H1 (cell line): ENCODE measurements at regions not wholly inside any gene's neighbourhood (a gene's known extent, or its start where the extent isn't known, plus 50 kb on each side); places are given as distances from the start of the nearest gene placed in this dataset.

Experiments
- CTCF ChIA-PET: fragments of 300-600 bp; sonication (Branson Sonifier 250); formaldehyde crosslinking; loops from one replicate; lab custom pipeline; 2021; ENCODE audit not compliant: partially characterized antibody; lab: Charles Lee
- POLR2A ChIA-PET: fragments of 300-600 bp; sonication (Branson Sonifier 250); formaldehyde crosslinking; loops from one replicate; lab custom pipeline; 2021; ENCODE audit warnings: inconsistent platforms; ENCODE audit not compliant: partially characterized antibody; lab: Charles Lee
- DNase-seq, 2 experiments: peaks; one replicate each; pipeline versions ENCODE4 v3.0.0 to v3.0.0-alpha.2; 2010 to 2022; ENCODE audit warnings: low spot score in 2 of 2, low read depth in 1 of 2, mixed read lengths in 1 of 2
- FAIRE-seq: peaks from 2 replicates; lab custom pipeline; 2011; peaks lifted over from hg19 to GRCh38; lab: Jason Lieb, UNC
- H2AFZ ChIP-seq: 2 replicates; pipeline ENCODE4 v1.8.1; 2012; ENCODE audit warnings: low read length, inconsistent platforms
- H2AK5ac ChIP-seq: 2 replicates; pipeline ENCODE4 v1.6.1; 2013; ENCODE audit warnings: low read depth, low read length
- H2BK120ac ChIP-seq: replicated peaks from 2 replicates; pipeline ENCODE3; 2013; ENCODE audit warnings: low read depth, low read length, inconsistent platforms
- H2BK12ac ChIP-seq: 2 replicates; pipeline ENCODE4 v1.6.1; 2013; ENCODE audit warnings: low read depth, low read length
- H2BK15ac ChIP-seq: 2 replicates; pipeline ENCODE4 v1.6.1; 2013; ENCODE audit warnings: low read length
- H2BK20ac ChIP-seq: 2 replicates; pipeline ENCODE4 v1.6.1; 2013; ENCODE audit warnings: low read length
- H2BK5ac ChIP-seq: 2 replicates; pipeline ENCODE4 v1.6.1; 2013; ENCODE audit warnings: low read depth, low read length
- H3K14ac ChIP-seq: 2 replicates; pipeline ENCODE4 v1.6.1; 2013; ENCODE audit warnings: inconsistent platforms; ENCODE audit not compliant: insufficient read length
- H3K18ac ChIP-seq: 2 replicates; pipeline ENCODE4 v1.6.1; 2013; ENCODE audit warnings: low read length; ENCODE audit errors: extremely low read depth
- H3K23ac ChIP-seq: 2 replicates; pipeline ENCODE4 v1.6.1; 2013; ENCODE audit warnings: inconsistent platforms; ENCODE audit not compliant: insufficient read length
- H3K23me2 ChIP-seq: 2 replicates; pipeline ENCODE4 v1.6.1; 2013; ENCODE audit warnings: low read depth, low read length
- H3K27ac ChIP-seq: 2 replicates; pipeline ENCODE4 v1.6.1; 2011; ENCODE audit warnings: low read depth, low read length, inconsistent platforms
- H3K27me3 ChIP-seq, 4 experiments: replicated peaks in 1 of 4; 1 replicate in 1 of 4; 2 replicates in 3 of 4; pipeline versions ENCODE4 v1.6.1 to v1.8.1; 2011 to 2013; ENCODE audit warnings: low read length in 3 of 4, mild to moderate bottlenecking in 3 of 4, inconsistent platforms in 2 of 4, mixed read lengths in 2 of 4, moderate library complexity in 1 of 4; ENCODE audit not compliant: control insufficient read depth in 3 of 4, insufficient read depth in 3 of 4; ENCODE audit errors: extremely low read depth in 1 of 4
- H3K36me3 ChIP-seq, 4 experiments: 2 replicates each; pipeline versions ENCODE4 v1.6.1 to v1.8.1; 2011 to 2013; ENCODE audit warnings: mild to moderate bottlenecking in 4 of 4, low read length in 3 of 4, moderate library complexity in 2 of 4, control low read depth in 1 of 4, inconsistent platforms in 1 of 4; ENCODE audit not compliant: insufficient read depth in 4 of 4, control insufficient read depth in 2 of 4
- H3K4ac ChIP-seq: replicated peaks from 2 replicates; pipeline ENCODE3; 2013; ENCODE audit warnings: low read length, low read depth, mixed read lengths, inconsistent platforms; ENCODE audit not compliant: insufficient read length
- H3K4me1 ChIP-seq, 4 experiments: replicated peaks in 1 of 4; 1 replicate in 1 of 4; 2 replicates in 3 of 4; pipeline versions ENCODE4 v1.6.1 to v1.8.1; 2011 to 2013; ENCODE audit warnings: low read length in 3 of 4, inconsistent platforms in 2 of 4, mixed read lengths in 1 of 4; ENCODE audit not compliant: insufficient read depth in 4 of 4, control insufficient read depth in 3 of 4
- H3K4me2 ChIP-seq, 2 experiments: 2 replicates each; pipeline versions ENCODE4 v1.6.1 to v1.8.1; 2011 to 2013; ENCODE audit warnings: low read depth in 2 of 2, low read length in 2 of 2, control low read depth in 1 of 2, inconsistent platforms in 1 of 2, mild to moderate bottlenecking in 1 of 2; ENCODE audit not compliant: insufficient read depth in 1 of 2
- H3K4me3 ChIP-seq, 4 experiments: fragments of 200-600, 300-600 bp in 1 of 4; sonication (generic), shearing (Covaris generic), sonication (Bioruptor Twin) in 1 of 4; 2 replicates each; pipeline versions ENCODE4 v1.5.1 to v1.8.1; 2011 to 2016; ENCODE audit warnings: low read length in 4 of 4, low read depth in 3 of 4, control low read depth in 2 of 4, inconsistent platforms in 2 of 4, mild to moderate bottlenecking in 2 of 4, mixed read lengths in 1 of 4, moderate library complexity in 1 of 4; ENCODE audit not compliant: insufficient read depth in 2 of 4; ENCODE audit errors: extremely low read depth in 1 of 4
- H3K56ac ChIP-seq: replicated peaks from 2 replicates; pipeline ENCODE3; 2013; ENCODE audit warnings: low read depth, mild to moderate bottlenecking, mixed read lengths, low read length, inconsistent platforms; ENCODE audit not compliant: insufficient read length
- H3K79me1 ChIP-seq: 2 replicates; pipeline ENCODE4 v1.6.1; 2013; ENCODE audit warnings: low read depth, low read length, control low read depth
- H3K79me2 ChIP-seq, 2 experiments: 2 replicates each; pipeline versions ENCODE4 v1.6.1 to v1.8.1; 2012 to 2013; ENCODE audit warnings: low read length in 2 of 2, mild to moderate bottlenecking in 2 of 2, inconsistent platforms in 1 of 2; ENCODE audit not compliant: insufficient read depth in 2 of 2, control insufficient read depth in 1 of 2
- H3K9ac ChIP-seq, 4 experiments: replicated peaks in 1 of 4; 1 replicate in 1 of 4; 2 replicates in 3 of 4; pipeline versions ENCODE4 v1.6.1 to v1.8.1; 2011 to 2013; ENCODE audit warnings: low read depth in 3 of 4, low read length in 3 of 4, control low read depth in 2 of 4, mild to moderate bottlenecking in 2 of 4, moderate library complexity in 2 of 4, inconsistent platforms in 1 of 4; ENCODE audit errors: extremely low read depth in 1 of 4
- H3K9me3 ChIP-seq, 2 experiments: 2 replicates each; pipeline versions ENCODE4 v1.6.1 to v1.8.1; 2012 to 2013; ENCODE audit warnings: mild to moderate bottlenecking in 2 of 2, moderate library complexity in 2 of 2, control low read depth in 1 of 2, inconsistent platforms in 1 of 2, low read depth in 1 of 2, low read length in 1 of 2, mixed read lengths in 1 of 2; ENCODE audit not compliant: insufficient read depth in 2 of 2
- H4K20me1 ChIP-seq, 2 experiments: replicated peaks in 1 of 2; 2 replicates each; pipeline versions ENCODE3 to v1.8.1; 2011 to 2013; ENCODE audit warnings: inconsistent platforms in 2 of 2, low read length in 2 of 2, mild to moderate bottlenecking in 1 of 2; ENCODE audit not compliant: insufficient read depth in 2 of 2, control insufficient read depth in 1 of 2
- H4K5ac ChIP-seq: 2 replicates; pipeline ENCODE4 v1.6.1; 2013; ENCODE audit warnings: low read length, low read depth, mixed read lengths, inconsistent platforms; ENCODE audit not compliant: insufficient read length
- H4K8ac ChIP-seq: 2 replicates; pipeline ENCODE4 v1.8.0; 2013; ENCODE audit warnings: mild to moderate bottlenecking, moderate library complexity, low read length, inconsistent platforms; ENCODE audit not compliant: insufficient read depth; ENCODE audit errors: extremely low read depth
- H4K91ac ChIP-seq: replicated peaks from 2 replicates; pipeline ENCODE3; 2013; ENCODE audit warnings: low read length, mixed read lengths, inconsistent platforms; ENCODE audit not compliant: insufficient read length
- ASH2L ChIP-seq: fragments of 200-600, 300-600 bp; sonication (generic); IDR thresholded peaks from one replicate; pipeline ENCODE4 v1.7.1; 2017; ENCODE audit warnings: low read length
- CEBPB ChIP-seq: IDR thresholded peaks from 2 replicates; pipeline ENCODE4 v1.6.1; 2012; ENCODE audit warnings: low read depth, low read length
- E2F6 ChIP-seq: IDR thresholded peaks from 2 replicates; pipeline ENCODE4 v1.6.1; 2012; ENCODE audit warnings: inconsistent platforms
- HDAC2 ChIP-seq, 2 experiments: fragments of 300-600 bp in 1 of 2; sonication (generic) in 1 of 2; IDR thresholded peaks; 2 replicates each; pipeline ENCODE4 v1.6.1; 2011 to 2012; ENCODE audit warnings: low read depth in 2 of 2, low read length in 2 of 2, mild to moderate bottlenecking in 2 of 2, moderate library complexity in 2 of 2, borderline replicate concordance in 1 of 2, inconsistent platforms in 1 of 2
- JUN ChIP-seq: IDR thresholded peaks from 2 replicates; pipeline ENCODE4 v1.6.1; 2011; ENCODE audit warnings: low read depth, mild to moderate bottlenecking, improper control_type of control experiment, low read length
- MAX ChIP-seq: IDR thresholded peaks from 2 replicates; pipeline ENCODE4 v1.6.1; 2012; ENCODE audit warnings: inconsistent platforms
- POLR2AphosphoS5 ChIP-seq: IDR thresholded peaks from 2 replicates; pipeline ENCODE4 v1.6.1; 2011; ENCODE audit warnings: low read depth, low read length
- TAF7 ChIP-seq: optimal IDR thresholded peaks from 2 replicates; pipeline ENCODE3; 2011; ENCODE audit warnings: low read depth, mild to moderate bottlenecking, inconsistent platforms, low read length, moderate library complexity, borderline replicate concordance
- USF2 ChIP-seq: IDR thresholded peaks from 2 replicates; pipeline ENCODE4 v1.6.1; 2011; ENCODE audit warnings: low read length, improper control_type of control experiment
- WGBS, 2 experiments: shearing (Covaris generic) in 1 of 2; methylation state at CpG; one replicate each; pipeline versions ENCODE4 v1.1.6 to v1.1.7; 2013 to 2015; ENCODE audit warnings: low lambda C conversion rate in 2 of 2, mixed read lengths in 2 of 2, inconsistent platforms in 1 of 2, low coverage in 1 of 2, missing lambda C conversion rate in 1 of 2; ENCODE audit not compliant: insufficient replicate concordance in 2 of 2, insufficient coverage in 1 of 2, insufficient read length in 1 of 2; ENCODE audit errors: extremely low coverage in 1 of 2, missing lambda C conversion rate in 1 of 2; 5-methylcytosine and 5-hydroxymethylcytosine counted together

- CTCF ChIA-PET, result no interaction called here
- TF ChIP-seq E2F6, result no peak
- no peak for TF ChIP-seq POLR2AphosphoS5
- no peak for TF ChIP-seq USF2
- TF ChIP-seq TAF7, result no peak
- TF ChIP-seq ASH2L, result no peak
- no peak for TF ChIP-seq MAX
- TF ChIP-seq JUN, result no peak
- TF ChIP-seq HDAC2 (IDR thresholded peaks at IDR 0.05; ENCODE audit: borderline replicate concordance in 1 of 2, low read depth in 2 of 2, low read length in 2 of 2), result no peak
- no peak for TF ChIP-seq CEBPB
Observed at GRCh38 chr18:65422544-65423136, 328.2 kb upstream of the CDH7 start.

More at GRCh38 chr18:65422544-65423136, 328.2 kb upstream of the CDH7 start:
- Histone ChIP-seq H3K23ac (no peak overlapping the region), H2AK5ac (no peak overlapping the region), H4K5ac (no peak overlapping the region), H3K4me1 (no peaks in the 10 kb centered on the region), H3K4ac (no peak overlapping the region), H3K9ac (no peak overlapping the region), H4K20me1 (no peaks in the 10 kb centered on the region), H4K91ac (no peak overlapping the region), H3K27ac (no peak overlapping the region), H4K8ac (no peak overlapping the region), H2BK12ac (no peak overlapping the region), H2AFZ (no peak overlapping the region), H2BK15ac (no peak overlapping the region), H3K79me2 (no peaks in the 10 kb centered on the region), H3K4me3 (no peak overlapping the region), H3K79me1 (no peaks in the 10 kb centered on the region), H3K23me2 (no peaks in the 10 kb centered on the region), H3K27me3 (no peaks in the 10 kb centered on the region), H3K36me3 (no peaks in the 10 kb centered on the region), H3K4me2 (no peak overlapping the region), H3K14ac (no peak overlapping the region), H2BK5ac (no peak overlapping the region), H2BK120ac (no peak overlapping the region), H3K18ac (no peak overlapping the region), H3K56ac (no peak overlapping the region), H3K9me3 (0 out of 4 replicates have a peak, but pooled peaks cover 0 to 2% of the 10 kb centered on the region in 2 experiments), H2BK20ac (no peak overlapping the region)
- 97% methylated on average over 2 of the region's 2 CpGs; no CpG with 5 or more reads in 1 of the 2 experiments for WGBS, 2 experiments
- DNase-seq, result no peak
- POLR2A ChIA-PET, result no interaction called here
- no peak for FAIRE-seq
